ENCODE measurements at regions not wholly inside any gene's neighbourhood (a gene's known extent, or its start where the extent isn't known, plus 50 kb on each side); places are given as distances from the start of the nearest gene placed in this dataset.

- TF ChIP-seq CTCF (IDR thresholded peaks at IDR 0.05) (no peak), EZH2 (IDR thresholded peaks at IDR 0.05; ENCODE audit: borderline replicate concordance, insufficient read depth, low read depth, low read length, poor library complexity, severe bottlenecking) (no peak)
Observed at GRCh38 chr15:25245801-25246622, 192.8 kb downstream of the UBE3A start.
